DND-41 (cell line): ENCODE measurements at regions not wholly inside any gene's neighbourhood (a gene's known extent, or its start where the extent isn't known, plus 50 kb on each side); places are given as distances from the start of the nearest gene placed in this dataset.

Source experiments
- ATAC-seq: fragments of 200-7000 bp; cut with Tn5 transposase; 3 replicates; pipeline ENCODE4 v1.9.1; 2021; ENCODE audit warnings: low read depth; ENCODE audit not compliant: insufficient read depth
- DNase-seq: peaks from one replicate; pipeline ENCODE4 v3.0.0-alpha.2; 2020
- H2AFZ ChIP-seq: 2 replicates; pipeline ENCODE4 v1.6.0; 2012; ENCODE audit warnings: low read depth, low read length
- H3K27ac ChIP-seq: 2 replicates; pipeline ENCODE4 v1.5.1; 2012; ENCODE audit warnings: low read length, inconsistent platforms
- H3K27me3 ChIP-seq: fragments of 200-600 bp; sonication (generic); 2 replicates; pipeline ENCODE4 v1.6.0; 2012; ENCODE audit warnings: low read length, mild to moderate bottlenecking, inconsistent platforms; ENCODE audit not compliant: insufficient read depth, poor library complexity
- H3K36me3 ChIP-seq: 2 replicates; pipeline ENCODE4 v1.5.1; 2012; ENCODE audit warnings: low read length, inconsistent platforms; ENCODE audit not compliant: insufficient read depth
- H3K4me1 ChIP-seq: 2 replicates; pipeline ENCODE4 v1.5.1; 2012; ENCODE audit warnings: mild to moderate bottlenecking, low read length; ENCODE audit not compliant: insufficient read depth
- H3K4me2 ChIP-seq: 2 replicates; pipeline ENCODE4 v1.6.0; 2012; ENCODE audit warnings: mild to moderate bottlenecking, moderate library complexity, low read length, inconsistent platforms; ENCODE audit not compliant: insufficient read depth
- H3K4me3 ChIP-seq, 2 experiments: fragments of 200-600 bp in 1 of 2; shearing (Covaris generic) in 1 of 2; 2 replicates each; pipeline ENCODE4 v1.5.1; 2012 to 2016; ENCODE audit warnings: inconsistent platforms in 2 of 2, low read length in 2 of 2, mild to moderate bottlenecking in 2 of 2, low read depth in 1 of 2, moderate library complexity in 1 of 2
- H3K79me2 ChIP-seq: 2 replicates; pipeline ENCODE4 v1.6.0; 2012; ENCODE audit warnings: low read length, inconsistent platforms; ENCODE audit not compliant: insufficient read depth
- H3K9ac ChIP-seq: 2 replicates; pipeline ENCODE4 v1.6.0; 2012; ENCODE audit warnings: low read depth, mild to moderate bottlenecking, inconsistent platforms, low read length, moderate library complexity
- H3K9me3 ChIP-seq: 2 replicates; pipeline ENCODE4 v1.5.1; 2012; ENCODE audit warnings: low read length, moderate library complexity, mild to moderate bottlenecking, inconsistent platforms; ENCODE audit not compliant: insufficient read depth, severe bottlenecking
- H4K20me1 ChIP-seq: 2 replicates; pipeline ENCODE4 v1.6.0; 2012; ENCODE audit warnings: low read length; ENCODE audit not compliant: insufficient read depth
- CTCF ChIP-seq: IDR thresholded peaks from 2 replicates; pipeline ENCODE4 v1.5.1; 2012; ENCODE audit warnings: borderline replicate concordance, low read length, moderate library complexity, mild to moderate bottlenecking; ENCODE audit not compliant: poor library complexity, severe bottlenecking; ENCODE audit errors: extremely low read depth
- EZH2 ChIP-seq: IDR thresholded peaks from 3 replicates; pipeline ENCODE4 v1.6.1; 2012; ENCODE audit warnings: borderline replicate concordance, low read depth, mild to moderate bottlenecking, moderate library complexity, low read length, inconsistent platforms; ENCODE audit not compliant: severe bottlenecking

- no peaks in the 10 kb centered on the region for H3K9me3 ChIP-seq
- ATAC-seq (no peak), DNase-seq (no peak)
- no peaks in the 10 kb centered on the region for H4K20me1 ChIP-seq
- H3K36me3 ChIP-seq = no peaks in the 10 kb centered on the region
- no peaks in the 10 kb centered on the region for H3K4me1 ChIP-seq
- TF ChIP-seq CTCF (no peak), EZH2 (no peak)
- H3K9ac ChIP-seq = no peak overlapping the region
- no peak overlapping the region for H3K4me3 ChIP-seq
- H3K79me2 ChIP-seq = no peaks in the 10 kb centered on the region
- H3K4me2 ChIP-seq = no peak overlapping the region
- H2AFZ ChIP-seq = no peak overlapping the region; the same call in 1 of the 2 replicates
- H3K27me3 ChIP-seq = no peaks in the 10 kb centered on the region
- no peak overlapping the region for H3K27ac ChIP-seq
Observed at GRCh38 chr10:47167591-47167990, 132.4 kb upstream of the GDF10 start.

- Histone ChIP-seq H2AFZ (no peak overlapping the region), H3K4me2 (no peak overlapping the region), H3K9me3 (no peaks in the 10 kb centered on the region), H3K4me3 (no peak overlapping the region), H3K27ac (no peak overlapping the region), H3K27me3 (no peaks in the 10 kb centered on the region), H4K20me1 (no peaks in the 10 kb centered on the region), H3K4me1 (no peaks in the 10 kb centered on the region), H3K36me3 (no peaks in the 10 kb centered on the region), H3K79me2 (no peaks in the 10 kb centered on the region), H3K9ac (no peak overlapping the region)
- TF ChIP-seq EZH2 (no peak), CTCF (no peak)
- DNase-seq (no peak), ATAC-seq (no peak)
Observed at GRCh38 chr10:47169581-47169980, 130.4 kb upstream of the GDF10 start.

- H3K9ac ChIP-seq = no peak overlapping the region
- H3K79me2 ChIP-seq = no peaks in the 10 kb centered on the region
- H3K36me3 ChIP-seq = no peaks in the 10 kb centered on the region
- DNase-seq (no peak), ATAC-seq (no peak)
- no peaks in the 10 kb centered on the region for H3K9me3 ChIP-seq
- no peak overlapping the region for H3K27ac ChIP-seq
- H3K4me2 ChIP-seq = no peak overlapping the region
- no peak for TF ChIP-seq EZH2
- TF ChIP-seq CTCF = no peak
- H2AFZ ChIP-seq = no peak overlapping the region
- no peaks in the 10 kb centered on the region for H3K4me1 ChIP-seq
- H3K4me3 ChIP-seq = no peak overlapping the region
- H3K27me3 ChIP-seq = no peaks in the 10 kb centered on the region
- no peaks in the 10 kb centered on the region for H4K20me1 ChIP-seq
Observed at GRCh38 chr10:47173929-47174442, 126.0 kb upstream of the GDF10 start.
